IMR-90 (cell line): ENCODE measurements at regions not wholly inside any gene's neighbourhood (a gene's known extent, or its start where the extent isn't known, plus 50 kb on each side); places are given as distances from the start of the nearest gene placed in this dataset.
A peak's percentile ranks its signal among the peaks of the same experiment; 100 is the strongest.

ENCODE experiments used
- ATAC-seq: fragments of 200-7000 bp; cut with Tn5 transposase; 2 replicates; pipeline ENCODE4 v1.9.1; 2020; ENCODE audit warnings: low read depth, mild to moderate bottlenecking, moderate library complexity
- BruUV-seq: library from RNA; stranded (reverse); fragments of 400-500 nt; replicated peaks from 2 replicates; lab custom pipeline; 2021; lab: Mats Ljungman, UMichigan
- CTCF ChIA-PET: fragments of 300-600 bp; formaldehyde crosslinking; extraction: SDS; loops from one replicate; lab custom pipeline; 2021; ENCODE audit warnings: antibody characterized with exemption; lab: Yijun Ruan, JAX
- POLR2A ChIA-PET: fragments of 300-600 bp; sonication (Branson Sonifier 250); formaldehyde crosslinking; loops from one replicate; lab custom pipeline; 2022; ENCODE audit warnings: antibody characterized with exemption; ENCODE audit not compliant: unreplicated experiment; lab: Charles Lee
- DNase-seq: peaks from one replicate; pipeline ENCODE4 v3.0.0; 2013
- H2AFZ ChIP-seq: replicated peaks from 2 replicates; pipeline ENCODE3; 2013; ENCODE audit warnings: low read length, mild to moderate bottlenecking; ENCODE audit not compliant: poor library complexity
- H2AK5ac ChIP-seq: 2 replicates; pipeline ENCODE4 v1.6.1; 2013; ENCODE audit warnings: low read depth, low read length, inconsistent platforms
- H2AK9ac ChIP-seq: replicated peaks from 2 replicates; pipeline ENCODE3; 2013; ENCODE audit warnings: mild to moderate bottlenecking, low read depth, low read length, moderate library complexity; ENCODE audit not compliant: poor library complexity
- H2BK120ac ChIP-seq: 2 replicates; pipeline ENCODE4 v1.6.1; 2013; ENCODE audit warnings: low read depth, low read length, inconsistent platforms
- H2BK15ac ChIP-seq: 3 replicates; pipeline ENCODE4 v1.6.1; 2013; ENCODE audit warnings: low read depth, low read length, inconsistent platforms
- H2BK20ac ChIP-seq: 2 replicates; pipeline ENCODE4 v1.6.1; 2013; ENCODE audit warnings: low read depth, mild to moderate bottlenecking, inconsistent platforms, low read length, moderate library complexity
- H2BK5ac ChIP-seq: 2 replicates; pipeline ENCODE4 v1.6.1; 2013; ENCODE audit warnings: mild to moderate bottlenecking, low read depth, low read length, inconsistent platforms; ENCODE audit not compliant: poor library complexity, severe bottlenecking
- H3K14ac ChIP-seq: replicated peaks from 2 replicates; pipeline ENCODE4 v1.6.1; 2013; ENCODE audit warnings: low read depth, low read length, inconsistent platforms
- H3K18ac ChIP-seq: 2 replicates; pipeline ENCODE4 v1.6.1; 2013; ENCODE audit warnings: low read depth, low read length, control low read depth
- H3K23ac ChIP-seq: 2 replicates; pipeline ENCODE4 v1.6.1; 2013; ENCODE audit warnings: low read depth, low read length, inconsistent platforms
- H3K27ac ChIP-seq: 2 replicates; pipeline ENCODE4 v1.5.1; 2013; ENCODE audit warnings: mild to moderate bottlenecking, control low read depth, low read length; ENCODE audit not compliant: insufficient read depth
- H3K27me3 ChIP-seq: 2 replicates; pipeline ENCODE4 v1.6.1; 2013; ENCODE audit warnings: low read length; ENCODE audit not compliant: control insufficient read depth, insufficient read depth
- H3K36me3 ChIP-seq: 2 replicates; pipeline ENCODE4 v1.6.1; 2013; ENCODE audit warnings: low read length, mixed read lengths; ENCODE audit not compliant: control insufficient read depth, insufficient read depth
- H3K4ac ChIP-seq: 2 replicates; pipeline ENCODE4 v1.6.1; 2013; ENCODE audit warnings: low read depth, low read length, inconsistent platforms
- H3K4me1 ChIP-seq: 2 replicates; pipeline ENCODE4 v1.6.1; 2013; ENCODE audit warnings: low read length, mixed read lengths; ENCODE audit not compliant: control insufficient read depth, insufficient read depth
- H3K4me2 ChIP-seq: 2 replicates; pipeline ENCODE4 v1.6.1; 2013; ENCODE audit warnings: low read depth, mild to moderate bottlenecking, control low read depth, low read length, moderate library complexity
- H3K4me3 ChIP-seq: 2 replicates; pipeline ENCODE4 v1.5.1; 2013; ENCODE audit warnings: low read depth, mild to moderate bottlenecking, control low read depth, low read length, moderate library complexity; ENCODE audit not compliant: insufficient read depth
- H3K56ac ChIP-seq: 2 replicates; pipeline ENCODE4 v1.6.1; 2013; ENCODE audit warnings: low read length, inconsistent platforms; ENCODE audit not compliant: insufficient read depth; ENCODE audit errors: extremely low read depth
- H3K79me1 ChIP-seq, 2 experiments: 2 replicates each; pipeline ENCODE4 v1.6.1; 2013; ENCODE audit warnings: low read length in 2 of 2, inconsistent platforms in 1 of 2, low read depth in 1 of 2
- H3K9ac ChIP-seq: 2 replicates; pipeline ENCODE4 v1.6.1; 2013; ENCODE audit warnings: low read depth, low read length, control low read depth
- H3K9me1 ChIP-seq: 2 replicates; pipeline ENCODE4 v1.6.1; 2013; ENCODE audit warnings: low read length, inconsistent platforms; ENCODE audit not compliant: insufficient read depth
- H3K9me3 ChIP-seq: 2 replicates; pipeline ENCODE4 v1.6.1; 2013; ENCODE audit warnings: low read length; ENCODE audit not compliant: control insufficient read depth, insufficient read depth
- H4K20me1 ChIP-seq: 2 replicates; pipeline ENCODE4 v1.6.1; 2013; ENCODE audit warnings: low read length, inconsistent platforms; ENCODE audit not compliant: insufficient read depth
- H4K5ac ChIP-seq: 2 replicates; pipeline ENCODE4 v1.6.1; 2013; ENCODE audit warnings: mild to moderate bottlenecking, low read depth, low read length, control low read depth
- H4K8ac ChIP-seq, 2 experiments: 2 replicates each; pipeline ENCODE4 v1.6.1; 2013; ENCODE audit warnings: low read depth in 2 of 2, low read length in 2 of 2, control low read depth in 1 of 2, inconsistent platforms in 1 of 2
- H4K91ac ChIP-seq: 2 replicates; pipeline ENCODE4 v1.6.1; 2013; ENCODE audit warnings: low read depth, low read length, inconsistent platforms; ENCODE audit not compliant: insufficient read depth
- CEBPB ChIP-seq: IDR thresholded peaks from 2 replicates; pipeline ENCODE4 v1.6.1; 2012; ENCODE audit warnings: low read depth, low read length, improper control_type of control experiment
- MXI1 ChIP-seq: IDR thresholded peaks from 2 replicates; pipeline ENCODE4 v1.6.1; 2012; ENCODE audit warnings: low read depth, mild to moderate bottlenecking, low read length, moderate library complexity, borderline replicate concordance
- NFE2L2 ChIP-seq: fragments of 150-350 bp; IDR thresholded peaks from 2 replicates; pipeline ENCODE4 v1.6.1; 2016; ENCODE audit warnings: low read depth, mild to moderate bottlenecking, low read length
- WGBS, 2 experiments: methylation state at CpG; one replicate each; pipeline versions ENCODE4 v1.1.5 to v1.1.7; 2013; ENCODE audit warnings: missing lambda C conversion rate in 2 of 2; ENCODE audit not compliant: insufficient read length in 1 of 2; ENCODE audit errors: extremely low coverage in 2 of 2; 5-methylcytosine and 5-hydroxymethylcytosine counted together
- dilution Hi-C: fragments of 300-500 bp; cut with HindIII; formaldehyde crosslinking; loops from one replicate; pipeline ENCODE4 v1.14.3; 2018; ENCODE audit warnings: low sequenced_read_pairs; ENCODE audit not compliant: unreplicated experiment
- in situ Hi-C: fragments of 300-500 bp; cut with MboI; formaldehyde crosslinking; loops from 3 replicates; pipeline ENCODE4 v1.14.3; 2019; ENCODE audit warnings: low sequenced_read_pairs, inconsistent platforms, mixed read lengths
- intact Hi-C: fragments of 100-400 bp; cut with micrococcal nuclease; formaldehyde crosslinking; loops from 2 replicates; pipeline ENCODE4 v1.10.0; 2022
- TF ChIP-seq, protein P1 (sequence below): conservative IDR thresholded peaks from 2 replicates; pipeline ENCODE4 v1.5.1; 2012; ENCODE audit warnings: mild to moderate bottlenecking, low read depth, low read length, improper control_type of control experiment

- H3K9me1 ChIP-seq: no peaks in the 10 kb centered on the region
- H4K91ac ChIP-seq: no peak overlapping the region; the same call in 1 of the 2 replicates
- H3K27me3 ChIP-seq: no peaks in the 10 kb centered on the region
- H3K4me1 ChIP-seq: peaks cover 6% of the 10 kb centered on the region; the same call in 1 of the 2 replicates
- intact Hi-C loops: no loop called here
- H3K4ac ChIP-seq: peak overlapping the region; percentile 19; the same call in 1 of the 2 replicates
- H2AK5ac ChIP-seq: no peak overlapping the region
- H2AFZ ChIP-seq: no peak overlapping the region
- no peaks in the 10 kb centered on the region for H3K79me1 ChIP-seq
- BruUV-seq: no TSS peak
- ChIA-PET CTCF (no interaction called here), POLR2A (no interaction called here)
- H3K14ac ChIP-seq: no peak overlapping the region
- H3K36me3 ChIP-seq: no peaks in the 10 kb centered on the region
- H2BK5ac ChIP-seq: peak overlapping the region; percentile 63
- H3K18ac ChIP-seq: peak overlapping the region; percentile 49; the same call in 1 of the 2 replicates
- peak overlapping the region; percentile 67; the same call in 1 of the 2 replicates for H3K4me2 ChIP-seq
- in situ Hi-C loops: no loop called here
- no peaks in the 10 kb centered on the region for H3K9me3 ChIP-seq
- peak overlapping the region; percentile 9; the same call in 1 of the 2 replicates for H3K27ac ChIP-seq
- H3K56ac ChIP-seq: no peak overlapping the region
- H3K23ac ChIP-seq: no peak overlapping the region
- peak overlapping the region in 1 of 2 experiments; percentile 51; a peak in 1 of 4 replicates for H4K8ac ChIP-seq
- no peak overlapping the region for H4K5ac ChIP-seq
- H3K4me3 ChIP-seq: no peak overlapping the region
- peak; percentile 80 for ATAC-seq
- H3K9ac ChIP-seq: no peak overlapping the region
- no peak overlapping the region for H2AK9ac ChIP-seq
- no CpG with 5 or more reads among the region's 3 CpGs for WGBS, 2 experiments
- H2BK15ac ChIP-seq: no peak overlapping the region
- H4K20me1 ChIP-seq: no peaks in the 10 kb centered on the region
- TF ChIP-seq NFE2L2: peak; percentile 72
- TF ChIP-seq, protein P1, sequence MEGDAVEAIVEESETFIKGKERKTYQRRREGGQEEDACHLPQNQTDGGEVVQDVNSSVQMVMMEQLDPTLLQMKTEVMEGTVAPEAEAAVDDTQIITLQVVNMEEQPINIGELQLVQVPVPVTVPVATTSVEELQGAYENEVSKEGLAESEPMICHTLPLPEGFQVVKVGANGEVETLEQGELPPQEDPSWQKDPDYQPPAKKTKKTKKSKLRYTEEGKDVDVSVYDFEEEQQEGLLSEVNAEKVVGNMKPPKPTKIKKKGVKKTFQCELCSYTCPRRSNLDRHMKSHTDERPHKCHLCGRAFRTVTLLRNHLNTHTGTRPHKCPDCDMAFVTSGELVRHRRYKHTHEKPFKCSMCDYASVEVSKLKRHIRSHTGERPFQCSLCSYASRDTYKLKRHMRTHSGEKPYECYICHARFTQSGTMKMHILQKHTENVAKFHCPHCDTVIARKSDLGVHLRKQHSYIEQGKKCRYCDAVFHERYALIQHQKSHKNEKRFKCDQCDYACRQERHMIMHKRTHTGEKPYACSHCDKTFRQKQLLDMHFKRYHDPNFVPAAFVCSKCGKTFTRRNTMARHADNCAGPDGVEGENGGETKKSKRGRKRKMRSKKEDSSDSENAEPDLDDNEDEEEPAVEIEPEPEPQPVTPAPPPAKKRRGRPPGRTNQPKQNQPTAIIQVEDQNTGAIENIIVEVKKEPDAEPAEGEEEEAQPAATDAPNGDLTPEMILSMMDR: no peak
- no peak for TF ChIP-seq CEBPB
- TF ChIP-seq MXI1: no peak
- dilution Hi-C loops: no loop called here
- H2BK120ac ChIP-seq: peak overlapping the region; percentile 45; the same call in 1 of the 2 replicates
- DNase-seq: peak; percentile 85
- H2BK20ac ChIP-seq: peak overlapping the region; percentile 70
Observed at GRCh38 chr3:146308682-146309081, 57.8 kb upstream of the PLSCR4 start.
